ENCODE measurements at regions not wholly inside any gene's neighbourhood (a gene's known extent, or its start where the extent isn't known, plus 50 kb on each side); places are given as distances from the start of the nearest gene placed in this dataset.
"Not testable (repeated sequence)": the region's sequence is repeated elsewhere in the genome, so short reads cannot be mapped to it uniquely, and the experiment has no call there.

DNA sequence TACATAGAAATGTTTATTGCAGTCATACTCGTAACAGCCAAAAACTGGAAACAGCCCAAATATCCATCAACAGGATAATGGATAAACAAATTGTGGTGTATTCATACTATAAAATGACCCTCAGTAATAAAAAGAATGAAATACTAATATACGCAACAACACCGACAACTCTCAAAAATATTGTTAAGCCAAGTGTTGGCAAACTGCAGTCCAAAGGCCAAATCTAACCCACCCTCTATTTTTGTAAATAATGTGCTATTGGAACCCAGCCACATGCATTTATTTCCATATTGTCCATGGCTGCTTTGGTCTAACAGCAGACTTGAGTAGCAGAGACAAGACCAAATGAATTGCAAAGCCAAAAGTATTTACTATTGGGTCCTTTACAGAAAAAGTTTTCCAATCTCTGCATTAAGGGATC lies 151.0 kb downstream of the MREG start:
- DNase-seq (ENCODE audit: low read depth), result no peak

GRCh38 chr2:215861607-215862350 lies 151.6 kb downstream of the MREG start:
- no peak for DNase-seq (ENCODE audit: low read depth)

DNA sequence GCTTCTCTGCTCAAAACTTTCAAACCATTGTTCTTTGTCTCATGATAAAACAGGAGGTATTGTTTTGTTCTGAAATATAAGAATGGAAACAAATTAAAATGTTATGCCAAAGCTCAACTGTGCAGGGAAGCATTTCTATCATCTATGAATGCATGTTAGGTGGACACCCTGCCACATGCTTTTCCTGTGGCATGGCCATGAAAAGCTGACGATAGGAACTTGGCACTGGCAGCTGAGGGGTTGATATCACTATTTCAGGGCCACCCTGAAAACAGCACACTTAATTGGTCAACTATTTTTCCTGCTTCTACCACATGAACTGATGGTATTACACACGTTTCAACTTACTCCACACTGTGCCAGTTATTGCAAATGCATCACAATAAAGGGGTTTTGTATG lies 157.3 kb downstream of the MREG start:
- no peak for DNase-seq (ENCODE audit: low read depth)

DNA sequence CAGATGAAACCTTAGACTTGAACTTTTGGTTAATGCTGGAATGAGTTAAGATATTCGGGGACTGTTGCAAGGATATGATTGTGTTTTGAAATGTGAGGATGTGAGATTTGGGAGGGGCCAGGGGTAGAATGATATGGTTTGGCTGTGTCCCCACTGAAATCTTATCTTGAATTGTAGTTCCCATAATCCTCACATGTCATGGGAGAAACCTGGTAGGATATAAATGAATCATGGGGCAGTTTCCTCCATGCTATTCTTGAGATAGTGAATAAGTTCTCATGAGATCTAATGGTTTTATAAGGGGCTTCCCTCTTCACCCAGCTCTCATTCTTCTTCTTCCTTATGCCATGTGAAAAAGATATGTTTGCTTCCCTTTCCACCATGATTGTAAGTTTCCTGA lies 158.0 kb downstream of the MREG start:
- DNase-seq (ENCODE audit: low read depth), result not testable (repeated sequence)

GRCh38 chr2:215854008-215854407 lies 159.3 kb downstream of the MREG start:
- no peak for DNase-seq (ENCODE audit: low read depth)

DNA sequence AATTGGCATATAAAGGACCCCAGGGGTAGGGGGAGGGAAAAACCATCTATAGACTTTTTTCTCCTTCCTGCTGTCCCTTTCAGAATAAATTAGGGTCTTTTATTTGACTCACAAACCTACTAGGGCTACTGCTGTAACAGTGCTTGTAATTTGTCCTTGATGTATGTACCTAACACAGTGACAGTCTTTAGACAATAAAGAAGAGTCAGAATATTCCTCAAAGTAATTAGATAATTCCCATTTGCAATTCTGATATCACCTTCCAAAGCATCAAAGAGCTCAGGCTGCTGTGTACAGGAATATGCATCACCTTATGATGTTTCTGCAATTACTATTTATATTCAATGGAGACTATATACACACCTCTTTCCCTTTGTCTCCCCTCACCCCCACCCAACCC lies 161.7 kb downstream of the MREG start:
- no peak for DNase-seq (ENCODE audit: low read depth)

GRCh38 chr2:215851082-215851481 lies 162.3 kb downstream of the MREG start:
- DNase-seq (ENCODE audit: low read depth), result peak; percentile 49

- no peak for DNase-seq (ENCODE audit: low read depth)
These were observed 163.0 kb downstream of the MREG start for GRCh38 chr2:215850380-215850779.

GRCh38 chr2:215849771-215850170 lies 163.6 kb downstream of the MREG start:
- DNase-seq (ENCODE audit: low read depth), result no peak

DNA sequence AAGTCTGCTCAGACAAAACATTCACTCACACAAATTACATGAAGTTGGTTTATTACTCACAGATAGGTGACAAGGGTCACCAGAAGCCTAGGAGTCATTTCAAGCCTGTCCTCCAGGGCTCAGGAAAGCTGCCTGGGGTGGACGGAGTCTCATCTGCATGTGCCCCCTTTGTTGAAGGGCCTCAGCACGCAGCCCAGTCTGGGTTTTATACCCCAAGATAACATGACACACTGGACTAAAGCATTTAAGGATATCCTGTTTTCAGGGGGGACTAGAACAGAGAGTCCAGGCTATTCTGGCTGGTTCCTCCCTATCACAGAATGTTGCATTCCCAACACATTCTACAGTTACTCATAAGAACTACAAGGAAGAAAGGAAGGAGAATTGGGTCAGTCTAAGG lies 164.7 kb downstream of the MREG start:
- no peak for DNase-seq (ENCODE audit: low read depth)

- no peak for DNase-seq (ENCODE audit: low read depth)
These were observed 165.2 kb downstream of the MREG start for GRCh38 chr2:215848146-215848545.

DNA sequence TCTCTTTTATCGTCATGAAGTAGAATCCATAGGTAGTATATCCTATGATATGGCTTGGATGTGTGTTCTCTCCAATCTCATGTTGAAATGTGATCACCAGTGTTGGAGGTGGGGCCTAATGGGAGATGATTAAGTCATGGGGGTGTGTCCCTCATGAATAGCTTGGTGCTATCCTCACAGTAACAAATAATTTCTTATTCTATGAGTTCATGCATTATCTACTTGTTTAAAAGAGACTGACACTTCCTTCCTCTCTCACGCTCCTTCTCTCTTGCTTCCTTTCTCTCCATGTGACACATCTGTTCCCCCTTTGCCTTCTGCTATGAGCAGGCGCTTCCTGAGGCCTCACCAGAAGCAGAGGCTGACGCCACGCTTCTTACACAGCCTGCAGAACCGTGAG lies 165.6 kb downstream of the MREG start:
- no peak for DNase-seq (ENCODE audit: low read depth)

DNA sequence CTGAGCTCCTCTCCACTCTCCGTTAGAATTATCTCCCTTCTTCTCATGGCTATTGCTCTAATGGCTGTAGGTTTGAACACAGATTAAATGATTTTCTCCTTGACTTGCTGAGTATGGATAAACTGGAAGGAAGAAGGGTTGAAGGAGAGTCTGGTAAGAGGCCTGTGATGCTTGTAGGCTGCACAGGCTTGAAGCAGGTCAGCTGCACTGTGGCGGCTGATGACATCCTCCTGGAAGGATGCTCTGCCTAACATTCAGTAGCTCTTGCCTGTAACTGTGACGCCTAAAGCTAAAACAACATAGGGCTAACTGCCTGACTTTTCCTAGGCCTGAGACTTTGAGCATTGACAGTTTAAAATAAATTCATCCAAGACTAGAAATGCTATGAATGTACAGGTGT lies 166.3 kb downstream of the MREG start:
- DNase-seq (ENCODE audit: low read depth), result no peak

- DNase-seq (ENCODE audit: low read depth), result no peak
These were observed 167.3 kb downstream of the MREG start for GRCh38 chr2:215845839-215846586.

GRCh38 chr2:215843579-215843978 lies 169.8 kb downstream of the MREG start:
- DNase-seq (ENCODE audit: low read depth), result peak; percentile 84

GRCh38 chr2:215841175-215841816 lies 172.1 kb downstream of the MREG start:
- DNase-seq (ENCODE audit: low read depth), result no peak

DNA sequence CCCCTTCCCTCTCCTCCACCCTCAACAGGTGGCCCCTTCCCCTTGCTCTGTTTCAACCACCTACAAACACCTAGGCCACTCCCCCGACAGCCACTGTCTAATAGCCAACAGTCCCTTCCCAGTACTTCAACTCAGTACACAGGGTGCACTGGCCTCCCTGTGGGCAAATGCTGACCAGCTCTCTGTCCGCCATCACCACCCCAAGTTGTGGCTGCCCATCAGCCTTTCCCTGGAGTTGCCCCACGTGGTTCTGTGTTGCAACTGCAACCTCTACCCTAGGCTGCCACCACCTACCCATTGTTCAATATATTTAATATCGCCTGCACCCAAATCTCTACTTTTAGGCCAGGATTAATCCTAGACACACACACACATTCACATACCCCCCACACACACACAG lies 173.5 kb downstream of the MREG start:
- DNase-seq (ENCODE audit: low read depth), result no peak

- no peak for DNase-seq (ENCODE audit: low read depth)
These were observed 174.0 kb downstream of the MREG start for GRCh38 chr2:215839309-215839708.

DNA sequence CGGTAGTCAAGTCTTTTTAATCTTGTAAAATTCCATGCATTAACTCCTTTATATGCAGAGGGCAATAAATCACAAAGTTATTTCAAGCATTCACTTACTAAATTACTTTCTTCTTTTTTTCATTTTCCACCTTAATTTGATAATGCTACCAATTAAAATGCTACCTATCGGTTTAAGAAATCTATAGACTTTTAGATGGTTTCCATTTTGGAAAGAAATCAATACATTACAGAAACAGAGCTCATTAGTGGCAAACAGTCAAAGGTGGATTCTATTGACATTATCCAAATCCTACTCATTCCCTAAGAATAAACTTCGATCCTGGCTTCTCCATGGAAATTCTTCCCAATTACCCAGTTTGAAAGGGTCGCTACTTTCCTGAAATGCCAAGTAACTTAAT lies 176.5 kb downstream of the MREG start:
- no peak for DNase-seq (ENCODE audit: low read depth)

DNA sequence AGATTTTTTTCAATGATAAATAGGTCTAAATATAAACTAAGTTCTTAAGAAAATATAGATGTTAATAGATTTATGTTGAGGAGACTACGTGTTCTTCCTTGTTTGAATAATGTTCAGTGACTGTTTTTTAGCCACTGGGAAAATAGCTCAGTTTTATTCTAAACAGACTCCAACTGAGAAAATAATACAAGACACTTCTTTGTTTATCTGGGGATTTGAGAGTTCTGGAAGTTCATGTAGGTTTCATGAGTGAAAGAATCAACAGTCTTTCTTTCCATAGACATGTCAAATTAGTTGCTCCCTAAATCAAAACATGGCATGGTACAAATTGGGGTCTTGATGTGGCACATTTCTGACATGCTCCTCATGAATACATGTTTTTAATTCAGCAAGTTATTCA lies 177.7 kb downstream of the MREG start:
- no peak for DNase-seq (ENCODE audit: low read depth)

GRCh38 chr2:215835231-215835630 lies 178.1 kb downstream of the MREG start:
- no peak for DNase-seq (ENCODE audit: low read depth)

- no peak for DNase-seq (ENCODE audit: low read depth)
These were observed 179.7 kb downstream of the MREG start for GRCh38 chr2:215833531-215834162.

GRCh38 chr2:215832791-215833190 lies 180.6 kb downstream of the MREG start:
- no peak for DNase-seq (ENCODE audit: low read depth)

Data from HS-5 (cell line).